SK-N-SH (cell line): ENCODE measurements at regions not wholly inside any gene's neighbourhood (a gene's known extent, or its start where the extent isn't known, plus 50 kb on each side); places are given as distances from the start of the nearest gene placed in this dataset.

Experiments used
- RXRA ChIP-seq: IDR thresholded peaks from 2 replicates; pipeline ENCODE4 v1.4.0; 2012; ENCODE audit warnings: low read depth, mild to moderate bottlenecking, borderline replicate concordance
- TF ChIP-seq, protein P1 (sequence below): fragments of 200-600 bp; sonication (generic); IDR thresholded peaks from 2 replicates; pipeline ENCODE4 v1.6.1; 2017; ENCODE audit warnings: antibody characterized with exemption, mild to moderate bottlenecking, moderate library complexity
- TF ChIP-seq, protein P2 (sequence below): IDR thresholded peaks from 2 replicates; pipeline ENCODE4 v1.4.0; 2012; ENCODE audit warnings: low read depth

DNA sequence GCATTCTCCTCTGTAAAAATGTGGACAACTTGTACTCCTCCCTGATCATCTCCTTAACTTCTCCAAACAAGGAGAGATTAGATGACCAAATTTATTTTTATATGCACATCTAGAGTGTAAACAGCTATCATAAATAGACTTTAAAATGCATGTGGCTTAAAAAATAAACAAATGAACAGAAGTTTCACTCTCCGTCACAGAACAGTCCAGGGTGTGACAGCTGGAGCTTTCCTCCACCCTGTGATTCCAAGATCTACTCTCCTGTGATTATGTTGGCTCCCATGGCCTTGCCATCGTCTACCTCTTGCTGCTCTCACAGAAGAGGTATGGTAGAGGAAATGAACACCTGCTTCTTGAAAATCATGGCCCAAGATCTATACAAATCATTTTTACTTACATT, 560.2 kb downstream of the TOX3 start:
- TF ChIP-seq, protein P1, sequence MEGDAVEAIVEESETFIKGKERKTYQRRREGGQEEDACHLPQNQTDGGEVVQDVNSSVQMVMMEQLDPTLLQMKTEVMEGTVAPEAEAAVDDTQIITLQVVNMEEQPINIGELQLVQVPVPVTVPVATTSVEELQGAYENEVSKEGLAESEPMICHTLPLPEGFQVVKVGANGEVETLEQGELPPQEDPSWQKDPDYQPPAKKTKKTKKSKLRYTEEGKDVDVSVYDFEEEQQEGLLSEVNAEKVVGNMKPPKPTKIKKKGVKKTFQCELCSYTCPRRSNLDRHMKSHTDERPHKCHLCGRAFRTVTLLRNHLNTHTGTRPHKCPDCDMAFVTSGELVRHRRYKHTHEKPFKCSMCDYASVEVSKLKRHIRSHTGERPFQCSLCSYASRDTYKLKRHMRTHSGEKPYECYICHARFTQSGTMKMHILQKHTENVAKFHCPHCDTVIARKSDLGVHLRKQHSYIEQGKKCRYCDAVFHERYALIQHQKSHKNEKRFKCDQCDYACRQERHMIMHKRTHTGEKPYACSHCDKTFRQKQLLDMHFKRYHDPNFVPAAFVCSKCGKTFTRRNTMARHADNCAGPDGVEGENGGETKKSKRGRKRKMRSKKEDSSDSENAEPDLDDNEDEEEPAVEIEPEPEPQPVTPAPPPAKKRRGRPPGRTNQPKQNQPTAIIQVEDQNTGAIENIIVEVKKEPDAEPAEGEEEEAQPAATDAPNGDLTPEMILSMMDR: no peak
- TF ChIP-seq RXRA: no peak
- TF ChIP-seq, protein P2, sequence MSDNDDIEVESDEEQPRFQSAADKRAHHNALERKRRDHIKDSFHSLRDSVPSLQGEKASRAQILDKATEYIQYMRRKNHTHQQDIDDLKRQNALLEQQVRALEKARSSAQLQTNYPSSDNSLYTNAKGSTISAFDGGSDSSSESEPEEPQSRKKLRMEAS: no peak
